Esophagus muscularis mucosa (tissue), 4 donors: ENCODE measurements at regions not wholly inside any gene's neighbourhood (a gene's known extent, or its start where the extent isn't known, plus 50 kb on each side); places are given as distances from the start of the nearest gene placed in this dataset.

Experiments
- DNase-seq: peaks from one replicate; pipeline ENCODE4 v3.0.0-alpha.2; 2017; ENCODE audit errors: extremely low spot score
- H3K27ac ChIP-seq, 4 donors: fragments of 200-600 bp; sonication (generic); replicated peaks in 1 of 4; 1 replicate in 3 of 4; 2 replicates in 1 of 4; pipeline ENCODE4 v1.5.1; 2016 to 2019; ENCODE audit warnings: mild to moderate bottlenecking in 1 of 4
- H3K27me3 ChIP-seq, 4 donors: fragments of 200-600 bp; sonication (generic); one replicate each; pipeline versions ENCODE4 v1.5.1 to v1.6.0; 2016 to 2019
- H3K36me3 ChIP-seq, 4 donors: fragments of 200-600 bp; sonication (generic); one replicate each; pipeline ENCODE4 v1.5.1; 2016 to 2019
- H3K4me1 ChIP-seq, 4 donors: fragments of 200-600 bp; sonication (generic); one replicate each; pipeline ENCODE4 v1.5.1; 2016 to 2019
- H3K4me3 ChIP-seq, 4 donors: fragments of 200-600 bp; sonication (generic); 1 replicate in 2 of 4; 2 replicates in 2 of 4; pipeline ENCODE4 v1.5.1; 2016 to 2019; ENCODE audit warnings: mild to moderate bottlenecking in 4 of 4, moderate library complexity in 1 of 4
- H3K9me3 ChIP-seq, 4 donors: fragments of 200-600 bp; sonication (generic); 1 replicate in 3 of 4; 2 replicates in 1 of 4; pipeline ENCODE4 v1.5.1; 2016 to 2019
- EP300 ChIP-seq: sonication (generic); formaldehyde crosslinking; IDR thresholded peaks from one replicate; pipeline ENCODE4 v1.6.1; 2017; ENCODE audit warnings: antibody characterized with exemption
- POLR2A ChIP-seq: fragments of 450-650 bp; IDR thresholded peaks from one replicate; pipeline ENCODE4 v1.6.1; 2017; ENCODE audit warnings: antibody characterized with exemption, moderate library complexity, mild to moderate bottlenecking, low read depth
- POLR2AphosphoS5 ChIP-seq, 2 donors: sonication (generic); formaldehyde crosslinking; IDR thresholded peaks; one replicate each; pipeline ENCODE4 v1.6.1; 2017; ENCODE audit warnings: antibody characterized with exemption in 2 of 2
- WGBS: methylation state at CpG from one replicate; pipeline ENCODE4 v1.1.5; 2018; 5-methylcytosine and 5-hydroxymethylcytosine counted together
- intact Hi-C: fragments of 100-400 bp; cut with DNase I; formaldehyde crosslinking; loops from one replicate; pipeline ENCODE4 v1.15.1; 2023
- TF ChIP-seq, protein P1 (sequence below), 3 experiments: fragments of 200-600 bp in 2 of 3; fragments of 450-650 bp in 1 of 3; sonication (generic) in 2 of 3; IDR thresholded peaks; one replicate each; pipeline ENCODE4 v1.5.1; 2017 to 2019; ENCODE audit warnings: antibody characterized with exemption in 3 of 3, mild to moderate bottlenecking in 2 of 3, moderate library complexity in 1 of 3

DNA sequence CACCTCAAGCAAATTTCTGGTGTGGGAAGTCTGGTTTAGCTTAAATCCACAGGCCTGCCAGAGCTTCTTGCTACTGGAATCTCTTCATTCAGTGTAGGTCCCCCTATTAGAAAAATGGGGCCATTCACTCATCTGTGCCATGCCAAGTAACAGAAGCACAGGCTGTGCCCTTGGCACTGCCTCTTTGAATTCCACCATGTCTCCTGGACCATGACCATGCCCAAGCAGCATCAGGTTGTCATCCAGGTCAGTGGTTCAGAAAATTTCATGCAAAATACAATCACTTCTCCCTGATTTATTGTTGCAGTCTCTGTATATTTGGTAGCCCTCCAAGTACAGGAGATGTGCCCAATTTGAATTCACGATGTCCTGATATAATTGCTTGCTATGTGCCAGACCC is 602.1 kb upstream of the ZNF385D start:
- DNase-seq, result no peak
- H3K4me1 ChIP-seq, result peaks cover 0 to 28% (median 9%) of the 10 kb centered on the region in 4 donors

DNA sequence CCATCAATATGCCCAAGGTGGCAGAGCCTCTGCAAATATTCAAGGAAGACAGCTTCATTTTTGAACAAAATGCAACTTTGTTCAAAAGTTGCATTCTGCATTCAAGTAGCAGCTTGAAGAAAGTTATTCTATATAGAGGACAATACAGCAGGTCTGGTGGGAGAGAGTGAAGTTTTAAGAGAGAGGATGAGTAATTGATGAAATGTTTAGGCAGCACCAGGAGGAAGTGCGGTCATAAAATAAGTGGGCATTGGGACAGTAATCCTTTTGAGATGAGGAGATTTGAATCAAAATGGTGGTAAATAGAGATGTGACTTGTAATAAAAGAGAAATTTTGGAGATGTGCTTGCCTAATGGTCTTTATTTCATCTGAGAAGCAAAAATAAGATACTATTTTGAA is 607.3 kb upstream of the ZNF385D start:
- no peak for DNase-seq
- Histone ChIP-seq H3K4me1 (peaks cover 0 to 11% (median 6%) of the 10 kb centered on the region in 4 donors), H3K4me3 (no peak overlapping the region), H3K27ac (no peak overlapping the region), H3K9me3 (no peaks in the 10 kb centered on the region), H3K36me3 (no peaks in the 10 kb centered on the region), H3K27me3 (no peaks in the 10 kb centered on the region)
- TF ChIP-seq POLR2A (no peak), POLR2AphosphoS5 (IDR thresholded peaks at IDR 0.05) (no peak), EP300 (no peak)
- TF ChIP-seq, protein P1, sequence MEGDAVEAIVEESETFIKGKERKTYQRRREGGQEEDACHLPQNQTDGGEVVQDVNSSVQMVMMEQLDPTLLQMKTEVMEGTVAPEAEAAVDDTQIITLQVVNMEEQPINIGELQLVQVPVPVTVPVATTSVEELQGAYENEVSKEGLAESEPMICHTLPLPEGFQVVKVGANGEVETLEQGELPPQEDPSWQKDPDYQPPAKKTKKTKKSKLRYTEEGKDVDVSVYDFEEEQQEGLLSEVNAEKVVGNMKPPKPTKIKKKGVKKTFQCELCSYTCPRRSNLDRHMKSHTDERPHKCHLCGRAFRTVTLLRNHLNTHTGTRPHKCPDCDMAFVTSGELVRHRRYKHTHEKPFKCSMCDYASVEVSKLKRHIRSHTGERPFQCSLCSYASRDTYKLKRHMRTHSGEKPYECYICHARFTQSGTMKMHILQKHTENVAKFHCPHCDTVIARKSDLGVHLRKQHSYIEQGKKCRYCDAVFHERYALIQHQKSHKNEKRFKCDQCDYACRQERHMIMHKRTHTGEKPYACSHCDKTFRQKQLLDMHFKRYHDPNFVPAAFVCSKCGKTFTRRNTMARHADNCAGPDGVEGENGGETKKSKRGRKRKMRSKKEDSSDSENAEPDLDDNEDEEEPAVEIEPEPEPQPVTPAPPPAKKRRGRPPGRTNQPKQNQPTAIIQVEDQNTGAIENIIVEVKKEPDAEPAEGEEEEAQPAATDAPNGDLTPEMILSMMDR (IDR thresholded peaks at IDR 0.05), result no peak
- 89% methylated on average over 1 of the region's 1 CpG for WGBS
- intact Hi-C loops, result no loop called here

More for the DNA sequence above, 602.1 kb upstream of the ZNF385D start:
- TF ChIP-seq POLR2AphosphoS5 (IDR thresholded peaks at IDR 0.05) (no peak), POLR2A (no peak), EP300 (no peak)
- TF ChIP-seq, protein P1 (IDR thresholded peaks at IDR 0.05), result no peak
- 79% methylated on average over 1 of the region's 1 CpG for WGBS
- intact Hi-C loops, result no loop called here
- Histone ChIP-seq H3K27me3 (no peaks in the 10 kb centered on the region), H3K4me3 (no peak overlapping the region), H3K27ac (no peak overlapping the region), H3K9me3 (no peaks in the 10 kb centered on the region), H3K36me3 (no peaks in the 10 kb centered on the region)

DNA sequence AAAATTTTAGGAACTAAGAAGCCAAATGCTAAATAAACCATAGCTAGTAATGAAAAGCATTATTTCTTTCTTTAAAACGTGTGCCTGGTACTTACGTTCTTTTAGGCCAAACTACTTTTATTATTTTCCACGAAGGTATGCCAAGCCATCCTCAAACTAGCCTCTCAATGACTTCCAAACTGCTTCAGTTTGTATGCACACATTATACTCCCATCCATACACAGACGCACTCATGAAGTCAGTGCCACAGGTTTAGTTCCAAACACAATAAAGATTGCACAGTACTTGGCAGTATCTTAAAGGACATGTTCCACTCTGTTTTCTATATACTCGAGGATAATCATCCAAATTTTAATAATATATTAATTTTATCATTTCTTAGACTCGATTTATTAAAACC is 609.2 kb upstream of the ZNF385D start:
- H3K27ac ChIP-seq, result no peak overlapping the region
- TF ChIP-seq POLR2A, result no peak
- TF ChIP-seq POLR2AphosphoS5 (IDR thresholded peaks at IDR 0.05), result no peak
- TF ChIP-seq, protein P1 (IDR thresholded peaks at IDR 0.05), result no peak
- TF ChIP-seq EP300, result no peak
- no peak for DNase-seq
- 77% methylated on average over 6 of the region's 6 CpGs for WGBS
- peaks cover 0 to 11% (median 6%) of the 10 kb centered on the region in 4 donors for H3K4me1 ChIP-seq
- no peaks in the 10 kb centered on the region for H3K9me3 ChIP-seq
- H3K36me3 ChIP-seq, result no peaks in the 10 kb centered on the region
- H3K4me3 ChIP-seq, result no peak overlapping the region
- no peaks in the 10 kb centered on the region for H3K27me3 ChIP-seq
- intact Hi-C loops, result no loop called here

DNA sequence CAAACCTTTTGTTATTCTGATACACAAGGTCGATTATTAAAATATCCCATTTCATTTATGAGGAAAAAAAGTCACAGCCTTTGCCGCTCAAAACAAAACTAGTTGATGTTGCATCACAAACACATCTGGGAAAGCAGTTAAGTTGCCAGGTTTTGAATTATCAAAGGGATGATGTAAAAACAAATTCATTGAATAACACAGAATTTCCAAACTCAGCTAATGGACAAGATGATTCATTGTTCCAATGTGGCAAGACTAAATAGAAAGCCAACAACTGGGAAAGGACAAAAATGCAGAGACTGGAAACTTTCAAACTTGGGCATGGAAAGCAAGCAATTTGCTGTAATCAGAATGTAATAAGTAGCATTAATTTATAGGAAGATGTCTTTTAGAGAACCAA is 610.0 kb upstream of the ZNF385D start:
- DNase-seq, result no peak
- no peaks in the 10 kb centered on the region for H3K27me3 ChIP-seq
- TF ChIP-seq POLR2AphosphoS5 (IDR thresholded peaks at IDR 0.05) (peak in 1 of 2 donors; percentile 17), POLR2A (no peak)
- WGBS, result 80% methylated on average over 2 of the region's 2 CpGs
- no peaks in the 10 kb centered on the region for H3K36me3 ChIP-seq
- no peaks in the 10 kb centered on the region for H3K9me3 ChIP-seq
- intact Hi-C loops, result no loop called here
- peaks cover 0 to 11% (median 6%) of the 10 kb centered on the region in 4 donors for H3K4me1 ChIP-seq
- no peak overlapping the region for H3K27ac ChIP-seq
- H3K4me3 ChIP-seq, result no peak overlapping the region

DNA sequence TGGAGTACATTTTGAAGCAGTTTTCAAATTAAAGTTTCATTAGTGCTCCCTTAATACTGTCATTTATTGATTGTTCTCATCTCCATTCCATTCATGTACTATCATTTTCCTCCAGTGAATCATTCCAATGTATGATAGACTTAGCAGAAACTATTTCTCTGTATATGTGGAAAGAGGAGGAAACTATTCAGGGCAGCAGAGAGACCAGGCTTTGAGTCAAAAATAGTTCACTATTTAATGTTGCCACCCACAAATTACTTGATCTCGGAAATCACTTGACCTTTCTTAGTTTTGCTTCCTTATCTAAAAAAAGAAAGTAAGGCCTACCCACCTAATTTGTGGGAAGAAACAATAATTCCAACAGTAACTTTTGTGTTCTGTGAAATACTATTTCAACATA is 610.5 kb upstream of the ZNF385D start:
- no peaks in the 10 kb centered on the region for H3K27me3 ChIP-seq
- WGBS, result 17% methylated on average over 1 of the region's 1 CpG
- no peak overlapping the region for H3K4me3 ChIP-seq
- intact Hi-C loops, result no loop called here
- peak overlapping the region in 1 of 4 donors; percentile 8 for H3K27ac ChIP-seq
- H3K4me1 ChIP-seq, result peaks cover 0 to 11% (median 6%) of the 10 kb centered on the region in 4 donors
- no peaks in the 10 kb centered on the region for H3K36me3 ChIP-seq
- no peak for DNase-seq
- no peaks in the 10 kb centered on the region for H3K9me3 ChIP-seq
- TF ChIP-seq, protein P1 (IDR thresholded peaks at IDR 0.05), result no peak
- TF ChIP-seq POLR2AphosphoS5 (IDR thresholded peaks at IDR 0.05) (no peak), EP300 (no peak), POLR2A (no peak)
